CD4-positive, alpha-beta T cell (primary cell): ENCODE measurements at regions not wholly inside any gene's neighbourhood (a gene's known extent, or its start where the extent isn't known, plus 50 kb on each side); places are given as distances from the start of the nearest gene placed in this dataset.

Source experiments
- ATAC-seq: fragments of 200-7000 bp; cut with Tn5 transposase; one replicate; pipeline ENCODE4 v1.10.0; 2022; ENCODE audit warnings: mild to moderate bottlenecking; ENCODE audit not compliant: poor library complexity
- CTCF ChIA-PET: fragments of 350-600 bp; sonication (Branson Sonifier 250); formaldehyde crosslinking; loops from one replicate; lab custom pipeline; 2021; ENCODE audit warnings: antibody characterized with exemption, inconsistent platforms; lab: Charles Lee
- POLR2A ChIA-PET: fragments of 350-600 bp; sonication (Branson Sonifier 250); formaldehyde crosslinking; loops from one replicate; lab custom pipeline; 2021; ENCODE audit warnings: antibody characterized with exemption, inconsistent platforms; lab: Charles Lee
- DNase-seq, 14 experiments: peaks; one replicate each; pipeline ENCODE4 v3.0.0-alpha.2; 2013 to 2020; ENCODE audit warnings: mixed read lengths in 2 of 14
- H3K27ac ChIP-seq, 2 donors: one replicate each; pipeline versions ENCODE4 v1.5.1 to v1.7.0; 2013; ENCODE audit warnings: low read length in 2 of 2, low read depth in 1 of 2, mild to moderate bottlenecking in 1 of 2
- H3K27me3 ChIP-seq, 2 experiments: 1 replicate in 1 of 2; 2 replicates in 1 of 2; pipeline versions ENCODE4 v1.6.1 to v1.7.0; 2013; ENCODE audit warnings: low read length in 2 of 2, control low read depth in 1 of 2, mild to moderate bottlenecking in 1 of 2, moderate library complexity in 1 of 2; ENCODE audit not compliant: insufficient read depth in 2 of 2, control insufficient read depth in 1 of 2
- H3K36me3 ChIP-seq: one replicate; pipeline ENCODE4 v1.6.1; 2013; ENCODE audit warnings: low read length, control low read depth; ENCODE audit not compliant: insufficient read depth
- H3K4me1 ChIP-seq: one replicate; pipeline ENCODE4 v1.6.1; 2013; ENCODE audit warnings: low read length, control low read depth; ENCODE audit not compliant: insufficient read depth
- H3K4me3 ChIP-seq: one replicate; pipeline ENCODE4 v1.5.1; 2013; ENCODE audit warnings: mild to moderate bottlenecking, low read length, moderate library complexity
- H3K9me3 ChIP-seq, 2 experiments: 1 replicate in 1 of 2; 2 replicates in 1 of 2; pipeline versions ENCODE4 v1.6.1 to v1.7.0; 2013; ENCODE audit warnings: low read length in 2 of 2, mild to moderate bottlenecking in 2 of 2, control low read depth in 1 of 2, moderate library complexity in 1 of 2; ENCODE audit not compliant: control insufficient read depth in 1 of 2, insufficient read depth in 1 of 2
- H3K27ac Mint-ChIP-seq: one replicate; pipeline ENCODE4 v1.8.0; 2020; ENCODE audit warnings: mixed read lengths
- H3K27me3 Mint-ChIP-seq: one replicate; pipeline ENCODE4 v1.8.0; 2021; ENCODE audit warnings: mixed read lengths
- H3K36me3 Mint-ChIP-seq: one replicate; pipeline ENCODE4 v1.8.0; 2021; ENCODE audit warnings: low read depth, mixed read lengths
- H3K4me1 Mint-ChIP-seq: one replicate; pipeline ENCODE4 v1.8.0; 2021; ENCODE audit warnings: low read depth, mixed read lengths
- H3K4me3 Mint-ChIP-seq: one replicate; pipeline ENCODE4 v1.8.0; 2020; ENCODE audit warnings: mild to moderate bottlenecking, mixed read lengths
- H3K9me3 Mint-ChIP-seq: one replicate; pipeline ENCODE4 v1.8.0; 2020; ENCODE audit warnings: mixed read lengths
- CTCF ChIP-seq: fragments of 200-600 bp; IDR thresholded peaks from one replicate; pipeline ENCODE4 v1.8.0; 2022; ENCODE audit warnings: antibody characterized with exemption, mild to moderate bottlenecking
- intact Hi-C, 2 experiments: fragments of 100-400 bp; cut with DNase I in 1 of 2; cut with micrococcal nuclease in 1 of 2; formaldehyde crosslinking; loops; one replicate each; pipeline versions ENCODE4 v1.15.1 to v1.9.0; 2023 to 2025; cut with DNase I, micrococcal nuclease

- intact Hi-C loops: no loop called here
- no peaks in the 10 kb centered on the region for H3K4me1 Mint-ChIP-seq
- CTCF ChIA-PET: no interaction called here
- no peaks in the 10 kb centered on the region for H3K36me3 Mint-ChIP-seq
- H3K4me3 ChIP-seq: no peak overlapping the region
- no peaks in the 10 kb centered on the region for H3K9me3 Mint-ChIP-seq
- DNase-seq: no peak
- peaks cover 0 to 3% of the 10 kb centered on the region in 2 experiments for H3K9me3 ChIP-seq
- no peak for ATAC-seq
- H3K27me3 Mint-ChIP-seq: peaks cover 42% of the 10 kb centered on the region
- POLR2A ChIA-PET: no interaction called here
- H3K36me3 ChIP-seq: no peaks in the 10 kb centered on the region
- no peaks in the 10 kb centered on the region for H3K4me1 ChIP-seq
- no peak overlapping the region for H3K27ac ChIP-seq
- TF ChIP-seq CTCF: no peak
- peaks cover 0 to 2% of the 10 kb centered on the region in 2 experiments for H3K27me3 ChIP-seq
- H3K4me3 Mint-ChIP-seq: no peak overlapping the region
- H3K27ac Mint-ChIP-seq: no peak overlapping the region
Measured at GRCh38 chr11:116137753-116138152, 633.5 kb upstream of the CADM1 start.

GRCh38 chr11:116136987-116137674, 632.9 kb upstream of the CADM1 start:
- Mint-ChIP-seq H3K36me3 (no peaks in the 10 kb centered on the region), H3K27ac (no peak overlapping the region), H3K9me3 (no peaks in the 10 kb centered on the region), H3K27me3 (peaks cover 37% of the 10 kb centered on the region), H3K4me1 (no peaks in the 10 kb centered on the region), H3K4me3 (no peak overlapping the region)
- CTCF ChIA-PET: no interaction called here
- Histone ChIP-seq H3K36me3 (no peaks in the 10 kb centered on the region), H3K27me3 (peaks cover 0 to 2% of the 10 kb centered on the region in 2 experiments), H3K4me1 (no peaks in the 10 kb centered on the region), H3K4me3 (no peak overlapping the region), H3K9me3 (peaks cover 0 to 3% of the 10 kb centered on the region in 2 experiments), H3K27ac (no peak overlapping the region)
- POLR2A ChIA-PET: interaction anchor here (1.3 kb wide), 1 partner anchor 9 kb away, joined by 3 read pairs; no protein-coding TSS in a partner anchor
- intact Hi-C loops: no loop called here
- no peak for DNase-seq
- ATAC-seq: no peak
- TF ChIP-seq CTCF: no peak

GRCh38 chr11:116135891-116136290, 631.7 kb upstream of the CADM1 start:
- H3K27me3 ChIP-seq: no peaks in the 10 kb centered on the region
- ATAC-seq: no peak
- Mint-ChIP-seq H3K4me3 (no peak overlapping the region), H3K4me1 (no peaks in the 10 kb centered on the region), H3K36me3 (no peaks in the 10 kb centered on the region), H3K9me3 (no peaks in the 10 kb centered on the region), H3K27me3 (peaks cover 34% of the 10 kb centered on the region), H3K27ac (no peak overlapping the region)
- ChIA-PET CTCF (no interaction called here), POLR2A (interaction anchor here (1.3 kb wide), 1 partner anchor 8 kb away, joined by 3 read pairs; no protein-coding TSS in a partner anchor)
- no peaks in the 10 kb centered on the region for H3K4me1 ChIP-seq
- H3K36me3 ChIP-seq: no peaks in the 10 kb centered on the region
- peaks cover 0 to 3% of the 10 kb centered on the region in 2 experiments for H3K9me3 ChIP-seq
- no peak overlapping the region for H3K27ac ChIP-seq
- no peak for TF ChIP-seq CTCF
- DNase-seq: no peak
- intact Hi-C loops: no loop called here
- no peak overlapping the region for H3K4me3 ChIP-seq
